ENCODE measurements at regions not wholly inside any gene's neighbourhood (a gene's known extent, or its start where the extent isn't known, plus 50 kb on each side); places are given as distances from the start of the nearest gene placed in this dataset.

GRCh38 chr12:67590149-67590790 lies 58.3 kb upstream of the DYRK2 start:
- DNase-seq (ENCODE audit: low read depth) = no peak

GRCh38 chr12:67592228-67593011 lies 56.1 kb upstream of the DYRK2 start:
- DNase-seq (ENCODE audit: low read depth) = no peak

- DNase-seq (ENCODE audit: low read depth) = no peak
Observed at GRCh38 chr12:67593041-67593440, 55.5 kb upstream of the DYRK2 start.

GRCh38 chr12:67593461-67594330 lies 54.8 kb upstream of the DYRK2 start:
- DNase-seq (ENCODE audit: low read depth) = no peak

GRCh38 chr12:67594888-67595287 lies 53.7 kb upstream of the DYRK2 start:
- no peak for DNase-seq (ENCODE audit: low read depth)

GRCh38 chr12:67595365-67595764 lies 53.2 kb upstream of the DYRK2 start:
- no peak for DNase-seq (ENCODE audit: low read depth)

- no peak for DNase-seq (ENCODE audit: low read depth)
Observed at GRCh38 chr12:67598598-67598997, 49.9 kb upstream of the DYRK2 start.
